ENCODE measurements at regions not wholly inside any gene's neighbourhood (a gene's known extent, or its start where the extent isn't known, plus 50 kb on each side); places are given as distances from the start of the nearest gene placed in this dataset.

DNA sequence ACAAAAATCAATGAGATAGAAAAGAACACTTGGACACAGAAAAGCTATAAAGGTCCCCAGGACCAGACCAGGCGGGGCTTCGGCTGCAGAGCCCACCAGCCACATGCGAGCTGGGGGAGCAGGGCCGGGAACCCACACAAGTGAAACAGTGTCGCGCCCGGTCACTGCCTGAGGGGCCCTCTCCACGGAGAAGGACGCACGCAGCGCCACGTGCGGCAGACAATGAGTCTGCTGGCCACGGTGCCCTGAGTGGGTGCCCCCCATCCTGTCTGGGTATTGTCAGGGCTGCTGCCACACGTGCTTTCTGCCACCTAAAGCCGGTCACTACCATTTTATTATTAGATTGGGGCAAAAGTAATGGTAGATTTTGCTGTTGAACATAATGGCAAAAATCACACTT is 207.9 kb upstream of the HDAC4 start:
- no peak for DNase-seq

DNA sequence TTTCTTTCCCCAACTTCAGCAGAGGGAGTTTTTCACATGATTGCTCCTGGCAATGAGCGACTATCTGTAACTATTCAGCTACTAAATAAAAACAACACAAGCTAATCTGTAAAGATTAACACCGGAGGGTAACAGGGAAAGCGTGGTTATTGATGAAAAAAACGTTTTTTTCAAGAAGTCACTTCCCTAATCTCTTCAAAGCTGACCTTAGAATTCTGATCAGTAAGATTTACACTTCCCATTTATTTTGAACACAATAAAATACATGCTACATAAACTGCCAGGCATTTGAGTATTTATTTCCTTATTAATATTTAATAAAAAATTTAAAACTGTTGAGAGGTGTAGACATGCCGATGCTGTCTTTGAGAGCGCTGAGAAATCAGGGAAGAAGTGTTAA is 207.4 kb upstream of the HDAC4 start:
- DNase-seq = no peak

GRCh38 chr2:239607517-239608191 is 206.8 kb upstream of the HDAC4 start:
- DNase-seq = no peak

- no peak for DNase-seq
These were observed 206.1 kb upstream of the HDAC4 start for GRCh38 chr2:239606741-239607516.

GRCh38 chr2:239605976-239606375 is 205.2 kb upstream of the HDAC4 start:
- no peak for DNase-seq

- no peak for DNase-seq
These were observed 204.6 kb upstream of the HDAC4 start for GRCh38 chr2:239605409-239605808.

DNA sequence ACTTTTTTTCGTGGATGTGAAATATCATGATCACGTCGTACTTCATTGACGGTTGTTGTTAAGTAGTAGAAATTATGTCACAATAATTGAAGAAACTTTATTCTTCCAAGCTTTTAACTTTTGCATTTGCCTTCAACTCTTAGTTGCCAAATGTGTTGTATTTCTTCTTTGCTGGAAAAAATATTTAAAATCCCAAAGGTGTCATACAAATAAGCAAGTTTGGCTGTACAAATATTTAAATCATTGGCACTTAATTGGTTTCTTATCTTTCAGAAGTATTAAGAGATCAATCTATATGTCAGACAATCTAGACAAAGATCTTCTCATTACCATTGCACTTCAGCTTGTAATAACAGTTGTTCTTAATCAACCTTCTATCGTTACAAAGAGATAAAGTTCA is 204.0 kb upstream of the HDAC4 start:
- no peak for DNase-seq

DNA sequence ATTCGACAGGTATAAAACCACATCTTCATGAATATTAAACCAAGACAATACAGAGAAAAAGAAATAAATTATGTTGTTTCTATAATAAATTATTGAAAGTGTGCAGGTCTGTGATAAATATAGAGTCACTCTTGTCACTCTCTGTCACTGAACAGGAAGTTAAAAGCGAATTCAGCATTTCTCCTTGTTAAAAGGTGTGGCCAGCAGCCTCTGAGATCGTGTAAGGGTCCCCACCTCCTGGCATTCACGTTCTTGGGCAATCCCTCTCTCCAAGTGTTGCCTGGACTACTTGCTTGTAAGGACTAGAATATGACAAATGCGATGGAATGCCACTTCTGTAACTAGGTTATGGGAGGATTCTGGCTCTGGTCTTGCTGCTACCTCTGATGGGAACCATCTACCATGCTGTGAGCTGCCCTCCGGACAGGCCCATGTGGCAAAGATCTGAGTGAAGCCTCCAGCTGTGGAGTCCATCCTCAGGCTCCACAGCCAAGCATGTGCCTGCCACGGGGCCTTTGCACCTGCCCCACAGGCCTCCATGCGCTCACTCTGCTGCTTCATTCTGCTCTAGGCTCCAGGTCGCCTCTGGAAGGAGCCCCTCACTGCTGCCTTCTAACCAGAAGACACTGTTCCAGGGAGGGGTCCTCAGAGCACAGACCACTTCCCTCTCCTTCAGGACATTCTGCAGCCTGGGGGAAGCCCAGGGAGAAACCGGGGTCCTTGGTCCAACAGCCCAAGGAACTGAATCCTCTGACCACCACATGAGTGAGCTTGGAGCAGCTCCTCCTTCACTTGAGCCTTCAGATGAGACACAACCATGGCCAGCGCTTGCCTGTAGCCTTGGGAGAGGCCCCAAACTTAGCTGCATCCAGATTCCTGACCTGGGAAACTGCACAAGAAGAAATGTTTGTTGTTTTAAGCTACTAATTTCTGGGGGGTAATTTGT is 202.9 kb upstream of the HDAC4 start:
- DNase-seq = no peak

DNA sequence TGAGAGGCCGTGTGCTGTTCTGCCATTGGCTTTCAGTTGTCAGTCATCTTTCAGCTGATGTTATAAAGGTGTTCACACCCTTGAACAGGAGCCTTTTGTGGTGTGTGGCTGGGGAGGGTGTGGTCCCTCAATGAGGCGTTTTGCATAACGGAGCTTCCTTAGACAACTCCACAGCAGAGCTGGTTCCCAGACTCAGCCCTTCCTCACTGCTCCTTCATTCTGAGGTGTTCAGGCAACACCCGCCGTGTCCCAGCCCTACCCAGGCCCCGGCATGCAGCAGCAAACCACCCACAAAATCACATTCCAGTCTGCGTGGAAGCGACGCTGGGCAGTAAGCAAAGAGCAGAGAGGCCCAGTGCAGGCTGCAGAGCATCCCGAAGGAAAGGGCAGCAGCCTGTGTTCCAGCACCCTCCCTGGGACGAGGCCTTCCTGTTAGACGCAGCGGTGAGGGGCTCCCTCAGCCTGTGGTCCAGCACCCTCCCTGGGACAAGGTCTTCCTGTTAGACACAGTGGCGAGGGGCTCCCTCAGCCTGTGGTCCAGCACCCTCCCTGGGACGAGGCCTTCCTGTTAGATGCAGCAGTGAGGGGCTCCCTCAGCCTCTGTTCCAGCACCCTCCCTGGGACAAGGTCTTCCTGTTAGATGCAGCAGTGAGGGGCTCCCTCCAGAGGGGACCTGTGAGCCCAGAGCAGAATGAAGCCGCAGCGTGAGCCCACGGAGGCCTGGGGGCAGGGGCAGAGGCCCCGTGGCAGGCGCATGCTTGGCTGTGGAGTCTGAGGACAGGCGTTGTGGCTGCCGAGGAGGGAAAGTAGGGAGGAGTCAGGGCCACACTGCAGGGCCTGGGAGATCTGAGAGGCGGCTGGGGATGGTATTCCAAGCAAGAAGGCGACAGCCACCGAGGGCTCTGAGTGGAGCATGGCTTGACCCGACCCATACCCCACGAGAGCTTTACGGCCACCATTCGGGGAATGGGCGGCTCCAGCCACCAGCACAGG is 201.8 kb upstream of the HDAC4 start:
- DNase-seq = no peak

DNA sequence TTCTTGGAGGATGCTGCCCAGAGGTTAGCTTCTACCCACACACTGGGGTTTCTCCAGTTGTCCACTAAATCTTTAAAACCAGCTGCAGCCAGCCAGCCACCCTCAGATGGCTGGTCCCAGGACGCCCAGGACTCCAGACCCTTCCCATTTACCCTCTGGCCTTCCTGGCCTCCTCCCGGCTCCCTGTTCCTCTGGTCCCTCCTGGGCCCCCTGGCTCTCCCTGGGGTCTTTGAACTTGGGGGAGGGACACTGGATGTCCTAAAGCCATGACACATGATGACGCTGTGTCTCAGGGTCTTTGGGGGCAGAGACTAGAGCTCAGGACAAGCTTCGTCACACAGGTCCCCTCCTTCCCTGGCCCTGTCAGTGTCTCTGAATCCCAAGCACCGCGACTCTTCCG is 201.1 kb upstream of the HDAC4 start:
- no peak for DNase-seq

DNA sequence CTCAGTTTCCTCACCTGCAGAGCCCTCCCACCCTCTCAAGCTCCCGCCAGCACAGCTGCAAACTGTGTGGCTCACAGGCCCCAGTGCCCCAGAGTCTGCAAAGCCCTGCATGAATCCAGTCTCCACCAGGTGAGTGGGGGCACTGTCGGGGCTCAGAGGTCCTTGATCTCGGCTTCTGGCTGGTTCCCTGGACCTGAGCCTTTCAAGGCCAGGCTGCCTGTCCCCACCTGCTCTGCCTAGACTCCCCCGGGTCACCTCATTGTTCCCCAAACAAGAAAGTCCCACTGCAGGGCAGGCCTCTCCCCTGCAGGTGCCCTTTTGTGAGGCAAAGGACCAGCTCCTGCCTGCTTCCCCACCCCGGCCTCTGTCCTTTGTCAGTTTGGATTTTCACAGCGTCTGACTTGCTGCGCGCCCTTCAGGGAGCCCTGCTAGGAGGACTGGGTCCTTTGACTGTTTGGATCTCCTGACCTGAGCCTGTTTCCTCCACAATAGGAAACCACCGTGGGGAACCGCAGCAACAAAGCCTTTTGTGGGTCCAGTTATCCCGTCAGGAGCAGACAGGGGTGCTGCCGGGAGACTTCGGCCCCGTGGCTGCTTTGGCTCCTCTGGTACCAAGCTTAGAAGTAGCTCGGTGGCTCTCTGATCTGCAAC is 200.5 kb upstream of the HDAC4 start:
- no peak for DNase-seq

GRCh38 chr2:239600650-239601049 is 199.8 kb upstream of the HDAC4 start:
- DNase-seq = no peak

DNA sequence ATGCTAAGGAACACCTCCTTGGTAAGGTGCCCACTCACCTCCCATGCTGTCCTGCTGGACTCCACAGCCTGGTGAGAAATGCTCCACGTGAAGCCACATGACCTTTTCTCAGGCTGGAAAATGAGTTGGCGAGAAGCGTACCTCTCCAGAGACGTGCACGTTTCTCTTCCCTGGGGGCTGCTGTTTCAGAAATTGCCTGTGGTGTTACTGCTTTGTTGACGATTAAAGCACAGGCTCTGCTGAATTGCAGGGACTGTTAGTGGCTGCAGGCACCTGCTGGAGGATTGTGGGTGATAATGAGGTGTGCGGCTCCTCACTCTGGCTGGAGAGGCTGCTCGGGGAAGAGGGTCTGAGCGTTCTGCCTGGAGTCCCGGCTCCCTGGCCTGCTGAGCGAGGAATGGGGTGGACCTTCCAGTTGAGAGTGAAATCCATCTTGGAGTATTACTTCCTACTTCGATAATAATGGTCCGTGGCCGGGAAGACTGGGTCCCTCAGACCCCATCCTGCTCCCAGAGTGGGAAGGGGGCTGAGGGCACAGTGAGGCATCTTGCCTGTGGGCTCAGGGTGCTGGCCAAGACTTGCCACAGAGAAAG is 199.3 kb upstream of the HDAC4 start:
- no peak for DNase-seq

DNA sequence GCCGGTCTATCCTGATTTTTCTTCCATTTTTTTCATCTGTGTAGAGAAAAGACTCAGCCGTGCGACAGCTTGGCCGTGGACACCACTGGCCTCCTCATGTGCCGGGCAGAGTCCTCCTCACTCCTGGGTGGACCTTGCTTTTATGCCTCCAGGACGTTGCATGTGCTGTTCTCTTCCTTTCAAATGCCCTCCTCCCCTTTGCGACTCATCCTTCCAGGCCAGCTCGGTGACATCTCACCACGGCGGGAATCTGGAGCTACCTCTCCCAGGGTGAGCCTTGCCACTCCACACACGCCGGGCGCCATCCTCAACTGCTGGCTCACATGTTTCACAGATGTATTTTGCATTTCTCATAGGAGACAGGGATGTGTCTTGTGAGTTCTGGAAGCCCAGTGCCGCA is 198.5 kb upstream of the HDAC4 start:
- DNase-seq = no peak

GRCh38 chr2:239598732-239599090 is 197.9 kb upstream of the HDAC4 start:
- DNase-seq = no peak

- no peak for DNase-seq
These were observed 197.4 kb upstream of the HDAC4 start for GRCh38 chr2:239598011-239598731.

DNA sequence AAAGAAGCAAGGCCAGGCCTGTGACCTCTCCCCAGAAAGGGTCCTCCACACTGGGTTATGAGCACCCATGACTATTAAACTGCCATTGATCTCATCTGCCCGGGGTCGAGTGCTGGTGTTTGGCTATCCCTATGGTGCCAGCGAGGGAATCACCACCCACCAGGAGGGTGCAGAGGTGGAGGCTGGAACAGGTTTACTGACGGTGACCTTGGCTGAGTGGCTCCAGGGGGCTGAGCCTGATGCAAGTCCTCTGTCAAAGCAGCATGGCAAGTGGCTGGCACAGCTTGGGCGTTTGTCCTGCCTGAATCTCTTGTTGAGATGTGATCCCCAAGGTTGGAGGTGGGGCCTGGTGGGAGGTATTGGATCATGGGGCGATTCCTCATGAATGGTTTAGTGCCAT is 196.4 kb upstream of the HDAC4 start:
- no peak for DNase-seq

DNA sequence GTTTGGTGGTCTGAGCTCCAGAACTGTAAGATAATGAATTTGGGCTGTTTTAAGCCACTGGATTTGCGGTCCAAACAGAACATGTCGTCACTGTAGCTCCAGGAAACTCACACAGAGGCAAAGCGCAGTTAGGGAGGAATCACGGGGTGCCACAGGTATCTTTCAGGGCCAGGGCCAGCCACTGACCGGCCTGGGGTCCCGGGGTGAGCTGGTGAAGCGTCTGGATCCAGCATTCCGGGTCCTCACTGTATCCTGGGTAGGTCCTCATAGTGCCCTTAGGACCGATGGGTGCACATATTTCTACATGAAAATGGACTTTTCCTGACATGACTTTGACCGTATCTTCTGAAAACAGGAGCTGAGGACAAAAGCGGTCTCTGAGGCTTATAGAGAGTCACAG is 196.0 kb upstream of the HDAC4 start:
- DNase-seq = no peak

GRCh38 chr2:239596253-239596652 is 195.4 kb upstream of the HDAC4 start:
- DNase-seq = no peak

DNA sequence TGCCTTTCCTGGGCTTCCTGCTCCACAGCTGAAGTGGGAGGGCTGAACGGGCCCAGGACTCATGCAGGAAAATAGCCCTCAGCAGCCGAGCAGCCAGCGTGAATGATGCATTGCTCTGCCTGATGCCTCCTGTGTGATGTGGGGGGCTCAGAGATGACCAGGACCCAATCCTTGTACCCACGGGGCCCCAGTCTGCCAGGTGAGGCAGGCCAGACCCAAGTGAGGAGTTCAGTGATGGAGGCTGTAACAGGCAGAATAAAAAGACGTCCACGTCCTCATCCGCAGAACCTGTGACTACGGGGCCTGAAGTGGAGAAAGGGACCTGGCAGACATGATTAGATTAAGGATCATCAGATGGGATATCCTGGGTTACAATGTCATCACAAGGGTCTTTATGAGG is 194.9 kb upstream of the HDAC4 start:
- DNase-seq = no peak
